GM18520 (cell line): ENCODE measurements at regions not wholly inside any gene's neighbourhood (a gene's known extent, or its start where the extent isn't known, plus 50 kb on each side); places are given as distances from the start of the nearest gene placed in this dataset.
"Not testable (repeated sequence)": the region's sequence is repeated elsewhere in the genome, so short reads cannot be mapped to it uniquely, and the experiment has no call there.

ENCODE experiments used
- ATAC-seq: cut with Tn5 transposase; IDR thresholded peaks from one replicate; pipeline ENCODE4 v1.9.1; 2021; ENCODE audit not compliant: unreplicated experiment

GRCh38 chr7:79511056-79511455 is 57.6 kb upstream of the MAGI2 start:
- ATAC-seq, result not testable (repeated sequence)

- ATAC-seq, result no peak
Measured at GRCh38 chr7:79507131-79507530, 53.7 kb upstream of the MAGI2 start.

GRCh38 chr7:79506481-79506880 is 53.0 kb upstream of the MAGI2 start:
- ATAC-seq, result no peak

GRCh38 chr7:79504607-79505389 is 51.3 kb upstream of the MAGI2 start:
- ATAC-seq, result no peak
